Left lung (tissue), 4 donors: ENCODE measurements at regions not wholly inside any gene's neighbourhood (a gene's known extent, or its start where the extent isn't known, plus 50 kb on each side); places are given as distances from the start of the nearest gene placed in this dataset.

Experiments used
- ATAC-seq: fragments of 200-7000 bp; cut with Tn5 transposase; one replicate; pipeline ENCODE4 v1.9.1; 2020; ENCODE audit warnings: moderate library complexity
- DNase-seq, 4 donors: peaks; one replicate each; pipeline ENCODE4 v3.0.0-alpha.2; 2013 to 2020
- H3K27ac ChIP-seq, 2 donors: fragments of 200-600 bp; sonication (generic) in 1 of 2; one replicate each; pipeline versions ENCODE4 v1.5.0 to v1.8.0; 2020 to 2021
- H3K27me3 ChIP-seq, 2 donors: fragments of 200-600 bp; sonication (generic) in 1 of 2; one replicate each; pipeline versions ENCODE4 v1.5.0 to v1.8.0; 2020 to 2021
- H3K36me3 ChIP-seq, 2 donors: fragments of 200-600 bp; sonication (generic) in 1 of 2; one replicate each; pipeline versions ENCODE4 v1.5.0 to v1.8.0; 2020 to 2021
- H3K4me1 ChIP-seq, 2 donors: fragments of 200-600 bp; one replicate each; pipeline ENCODE4 v1.8.0; 2021
- H3K4me3 ChIP-seq, 2 donors: fragments of 200-600 bp; sonication (generic) in 1 of 2; one replicate each; pipeline versions ENCODE4 v1.5.0 to v1.8.0; 2020 to 2021; ENCODE audit warnings: mild to moderate bottlenecking in 1 of 2
- H3K9me3 ChIP-seq, 2 donors: fragments of 200-600 bp; sonication (generic) in 1 of 2; one replicate each; pipeline versions ENCODE4 v1.5.0 to v1.8.0; 2020 to 2021
- CTCF ChIP-seq, 2 donors: fragments of 200-600 bp; sonication (generic) in 1 of 2; IDR thresholded peaks; one replicate each; pipeline versions ENCODE4 v1.5.0 to v1.8.0; 2021; ENCODE audit warnings: antibody characterized with exemption in 2 of 2
- intact Hi-C, 2 donors: fragments of 100-400 bp; cut with DNase I; formaldehyde crosslinking; loops; one replicate each; pipeline versions ENCODE4 v1.11.2 to v1.14.2; 2022
- donor health status: DM: no; HTN: yes; CAD: no.
- donor health status: DM: no; HTN: no; CAD: no.

- Histone ChIP-seq H3K36me3 (no peaks in the 10 kb centered on the region), H3K9me3 (peaks cover 0 to 54% of the 10 kb centered on the region in 2 donors), H3K4me3 (no peak overlapping the region), H3K27me3 (no peaks in the 10 kb centered on the region), H3K27ac (no peak overlapping the region), H3K4me1 (no peaks in the 10 kb centered on the region)
- intact Hi-C loops: no loop called here
- no peak for TF ChIP-seq CTCF (IDR thresholded peaks at IDR 0.05)
- no peak for DNase-seq
- no peak for ATAC-seq
Measured at GRCh38 chr22:10781571-10782403, 4746.2 kb upstream of the OR11H1 start.
